Esophagus muscularis mucosa (tissue), 4 donors: ENCODE measurements at regions not wholly inside any gene's neighbourhood (a gene's known extent, or its start where the extent isn't known, plus 50 kb on each side); places are given as distances from the start of the nearest gene placed in this dataset.

Source experiments
- CTCF ChIP-seq, 3 experiments: fragments of 200-600 bp in 2 of 3; fragments of 450-650 bp in 1 of 3; sonication (generic) in 2 of 3; IDR thresholded peaks; one replicate each; pipeline ENCODE4 v1.5.1; 2017 to 2019; ENCODE audit warnings: antibody characterized with exemption in 3 of 3, mild to moderate bottlenecking in 2 of 3, moderate library complexity in 1 of 3
- EP300 ChIP-seq: sonication (generic); formaldehyde crosslinking; IDR thresholded peaks from one replicate; pipeline ENCODE4 v1.6.1; 2017; ENCODE audit warnings: antibody characterized with exemption
- POLR2A ChIP-seq: fragments of 450-650 bp; IDR thresholded peaks from one replicate; pipeline ENCODE4 v1.6.1; 2017; ENCODE audit warnings: antibody characterized with exemption, moderate library complexity, mild to moderate bottlenecking, low read depth
- POLR2AphosphoS5 ChIP-seq, 2 donors: sonication (generic); formaldehyde crosslinking; IDR thresholded peaks; one replicate each; pipeline ENCODE4 v1.6.1; 2017; ENCODE audit warnings: antibody characterized with exemption in 2 of 2

GRCh38 chr7:111654343-111654742 lies 92.1 kb upstream of the IMMP2L start:
- TF ChIP-seq CTCF (IDR thresholded peaks at IDR 0.05) (no peak), POLR2A (no peak), EP300 (no peak), POLR2AphosphoS5 (IDR thresholded peaks at IDR 0.05) (no peak)
